ENCODE measurements at regions not wholly inside any gene's neighbourhood (a gene's known extent, or its start where the extent isn't known, plus 50 kb on each side); places are given as distances from the start of the nearest gene placed in this dataset.
A peak's percentile ranks its signal among the peaks of the same experiment; 100 is the strongest.

- no peak for DNase-seq (ENCODE audit: low spot score)
Measured at GRCh38 chr1:88068407-88068960, 615.6 kb upstream of the PKN2 start.

- DNase-seq (ENCODE audit: low spot score): no peak
Measured at GRCh38 chr1:88070956-88071355, 613.1 kb upstream of the PKN2 start.

GRCh38 chr1:88074661-88075060, 609.4 kb upstream of the PKN2 start:
- DNase-seq (ENCODE audit: low spot score): no peak

- no peak for DNase-seq (ENCODE audit: low spot score)
Measured at GRCh38 chr1:88075813-88076212, 608.3 kb upstream of the PKN2 start.

GRCh38 chr1:88079036-88079435, 605.0 kb upstream of the PKN2 start:
- no peak for DNase-seq (ENCODE audit: low spot score)

GRCh38 chr1:88080875-88081274, 603.2 kb upstream of the PKN2 start:
- peak; percentile 48 for DNase-seq (ENCODE audit: low spot score)

GRCh38 chr1:88088481-88088880, 595.6 kb upstream of the PKN2 start:
- DNase-seq (ENCODE audit: low spot score): no peak

GRCh38 chr1:88089961-88090360, 594.1 kb upstream of the PKN2 start:
- DNase-seq (ENCODE audit: low spot score): no peak

- DNase-seq (ENCODE audit: low spot score): no peak
Measured at GRCh38 chr1:88098881-88099280, 585.2 kb upstream of the PKN2 start.

GRCh38 chr1:88101041-88101440, 583.0 kb upstream of the PKN2 start:
- DNase-seq (ENCODE audit: low spot score): no peak

GRCh38 chr1:88104236-88104635, 579.8 kb upstream of the PKN2 start:
- DNase-seq (ENCODE audit: low spot score): no peak

GRCh38 chr1:88104886-88105285, 579.2 kb upstream of the PKN2 start:
- DNase-seq (ENCODE audit: low spot score): no peak

GRCh38 chr1:88111816-88112215, 572.3 kb upstream of the PKN2 start:
- no peak for DNase-seq (ENCODE audit: low spot score)

GRCh38 chr1:88117597-88117996, 566.5 kb upstream of the PKN2 start:
- no peak for DNase-seq (ENCODE audit: low spot score)

GRCh38 chr1:88118176-88118845, 565.8 kb upstream of the PKN2 start:
- no peak for DNase-seq (ENCODE audit: low spot score)

GRCh38 chr1:88124614-88125013, 559.5 kb upstream of the PKN2 start:
- DNase-seq (ENCODE audit: low spot score): no peak

- no peak for DNase-seq (ENCODE audit: low spot score)
Measured at GRCh38 chr1:88126467-88126866, 557.6 kb upstream of the PKN2 start.

GRCh38 chr1:88133991-88134390, 550.1 kb upstream of the PKN2 start:
- no peak for DNase-seq (ENCODE audit: low spot score)

GRCh38 chr1:88134983-88135921, 548.8 kb upstream of the PKN2 start:
- no peak for DNase-seq (ENCODE audit: low spot score)

- no peak for DNase-seq (ENCODE audit: low spot score)
Measured at GRCh38 chr1:88139633-88140032, 544.4 kb upstream of the PKN2 start.

- no peak for DNase-seq (ENCODE audit: low spot score)
Measured at GRCh38 chr1:88140325-88140724, 543.7 kb upstream of the PKN2 start.

- DNase-seq (ENCODE audit: low spot score): peak; percentile 1
Measured at GRCh38 chr1:88141499-88142074, 542.5 kb upstream of the PKN2 start.

GRCh38 chr1:88145752-88146151, 538.3 kb upstream of the PKN2 start:
- DNase-seq (ENCODE audit: low spot score): no peak
